ENCODE measurements at regions not wholly inside any gene's neighbourhood (a gene's known extent, or its start where the extent isn't known, plus 50 kb on each side); places are given as distances from the start of the nearest gene placed in this dataset.

DNA sequence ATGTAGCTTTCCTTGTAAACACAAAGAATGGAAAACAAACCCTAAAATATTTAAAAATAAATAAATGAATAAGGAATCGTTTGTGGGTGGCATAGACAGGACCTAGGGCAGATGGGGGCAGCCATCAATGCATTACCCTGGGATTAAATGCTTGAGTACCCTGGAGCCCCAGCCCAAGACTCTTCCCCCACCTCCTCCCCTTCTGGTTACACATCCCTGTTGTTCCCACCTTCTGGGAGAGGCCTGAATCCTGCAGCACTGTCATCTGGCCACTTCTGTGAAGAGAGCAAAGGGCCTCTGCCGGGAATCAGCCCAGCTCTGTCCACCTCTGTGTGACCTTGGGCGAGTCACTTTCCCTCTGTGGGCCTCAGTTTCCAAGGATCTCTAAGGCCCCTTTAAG is 61.6 kb upstream of the COL13A1 start:
- TF ChIP-seq EP300 (IDR thresholded peaks at IDR 0.05) = no peak
- TF ChIP-seq, protein P1, sequence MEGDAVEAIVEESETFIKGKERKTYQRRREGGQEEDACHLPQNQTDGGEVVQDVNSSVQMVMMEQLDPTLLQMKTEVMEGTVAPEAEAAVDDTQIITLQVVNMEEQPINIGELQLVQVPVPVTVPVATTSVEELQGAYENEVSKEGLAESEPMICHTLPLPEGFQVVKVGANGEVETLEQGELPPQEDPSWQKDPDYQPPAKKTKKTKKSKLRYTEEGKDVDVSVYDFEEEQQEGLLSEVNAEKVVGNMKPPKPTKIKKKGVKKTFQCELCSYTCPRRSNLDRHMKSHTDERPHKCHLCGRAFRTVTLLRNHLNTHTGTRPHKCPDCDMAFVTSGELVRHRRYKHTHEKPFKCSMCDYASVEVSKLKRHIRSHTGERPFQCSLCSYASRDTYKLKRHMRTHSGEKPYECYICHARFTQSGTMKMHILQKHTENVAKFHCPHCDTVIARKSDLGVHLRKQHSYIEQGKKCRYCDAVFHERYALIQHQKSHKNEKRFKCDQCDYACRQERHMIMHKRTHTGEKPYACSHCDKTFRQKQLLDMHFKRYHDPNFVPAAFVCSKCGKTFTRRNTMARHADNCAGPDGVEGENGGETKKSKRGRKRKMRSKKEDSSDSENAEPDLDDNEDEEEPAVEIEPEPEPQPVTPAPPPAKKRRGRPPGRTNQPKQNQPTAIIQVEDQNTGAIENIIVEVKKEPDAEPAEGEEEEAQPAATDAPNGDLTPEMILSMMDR (IDR thresholded peaks at IDR 0.05) = no peak
- no peak for TF ChIP-seq POLR2A (IDR thresholded peaks at IDR 0.05; ENCODE audit: low read depth)
- TF ChIP-seq POLR2AphosphoS5 (IDR thresholded peaks at IDR 0.05) = no peak
